Epithelial cell of esophagus (primary cell): ENCODE measurements at regions not wholly inside any gene's neighbourhood (a gene's known extent, or its start where the extent isn't known, plus 50 kb on each side); places are given as distances from the start of the nearest gene placed in this dataset.
A peak's percentile ranks its signal among the peaks of the same experiment; 100 is the strongest.

Experiments used
- DNase-seq: peaks from one replicate; pipeline ENCODE4 v3.0.0; 2010; ENCODE audit warnings: low read depth
- H3K4me3 ChIP-seq: 2 replicates; pipeline ENCODE4 v1.5.1; 2011; ENCODE audit warnings: mild to moderate bottlenecking, low read length, control low read depth
- TF ChIP-seq, protein P1 (sequence below): IDR thresholded peaks from 2 replicates; pipeline ENCODE4 v1.5.1; 2011; ENCODE audit warnings: low read depth, mild to moderate bottlenecking, low read length, control low read depth, inconsistent platforms; ENCODE audit not compliant: insufficient read depth; ENCODE audit errors: missing control alignments

DNA sequence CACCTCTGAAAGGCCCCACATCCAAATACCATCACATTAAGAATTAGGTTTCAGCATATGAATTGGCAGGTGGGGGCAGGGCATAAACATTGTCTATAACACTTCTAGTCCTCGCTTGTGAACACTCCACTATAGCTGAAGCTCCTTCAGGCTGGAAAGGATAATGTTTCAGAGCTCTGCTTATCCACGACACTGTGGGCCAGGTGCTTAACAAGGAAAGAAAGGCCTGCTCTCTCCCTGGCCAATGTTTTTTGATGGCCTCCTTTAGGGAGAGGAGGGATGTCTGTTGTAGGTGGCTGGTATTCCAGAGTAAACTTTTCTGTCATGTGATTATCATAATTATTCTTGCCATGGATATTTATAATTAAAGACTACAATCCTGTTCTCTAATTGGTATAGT, 86.4 kb downstream of the CCNA1 start:
- DNase-seq = no peak
- no peak overlapping the region for H3K4me3 ChIP-seq
- TF ChIP-seq, protein P1, sequence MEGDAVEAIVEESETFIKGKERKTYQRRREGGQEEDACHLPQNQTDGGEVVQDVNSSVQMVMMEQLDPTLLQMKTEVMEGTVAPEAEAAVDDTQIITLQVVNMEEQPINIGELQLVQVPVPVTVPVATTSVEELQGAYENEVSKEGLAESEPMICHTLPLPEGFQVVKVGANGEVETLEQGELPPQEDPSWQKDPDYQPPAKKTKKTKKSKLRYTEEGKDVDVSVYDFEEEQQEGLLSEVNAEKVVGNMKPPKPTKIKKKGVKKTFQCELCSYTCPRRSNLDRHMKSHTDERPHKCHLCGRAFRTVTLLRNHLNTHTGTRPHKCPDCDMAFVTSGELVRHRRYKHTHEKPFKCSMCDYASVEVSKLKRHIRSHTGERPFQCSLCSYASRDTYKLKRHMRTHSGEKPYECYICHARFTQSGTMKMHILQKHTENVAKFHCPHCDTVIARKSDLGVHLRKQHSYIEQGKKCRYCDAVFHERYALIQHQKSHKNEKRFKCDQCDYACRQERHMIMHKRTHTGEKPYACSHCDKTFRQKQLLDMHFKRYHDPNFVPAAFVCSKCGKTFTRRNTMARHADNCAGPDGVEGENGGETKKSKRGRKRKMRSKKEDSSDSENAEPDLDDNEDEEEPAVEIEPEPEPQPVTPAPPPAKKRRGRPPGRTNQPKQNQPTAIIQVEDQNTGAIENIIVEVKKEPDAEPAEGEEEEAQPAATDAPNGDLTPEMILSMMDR = no peak

DNA sequence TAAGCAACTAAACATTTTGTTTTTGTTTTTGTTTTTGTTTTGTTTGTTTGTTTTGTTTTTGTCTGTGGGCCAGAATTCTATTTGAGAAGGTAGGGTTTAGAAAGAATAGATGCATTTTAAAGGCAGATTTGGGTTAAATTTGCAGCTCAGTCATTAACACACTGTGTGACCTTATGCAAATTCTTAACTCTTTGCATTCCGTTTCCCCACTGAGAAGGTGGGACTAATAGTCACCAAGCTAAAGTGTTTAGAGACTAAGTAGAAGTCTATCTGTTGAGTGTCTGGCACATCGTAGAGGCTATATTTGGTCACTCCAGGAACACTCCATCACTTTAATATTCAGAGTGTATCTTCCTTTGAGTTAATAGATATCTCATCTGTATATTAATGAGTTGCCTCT, 87.1 kb downstream of the CCNA1 start:
- TF ChIP-seq, protein P1 = no peak
- no peak for DNase-seq
- no peak overlapping the region for H3K4me3 ChIP-seq

DNA sequence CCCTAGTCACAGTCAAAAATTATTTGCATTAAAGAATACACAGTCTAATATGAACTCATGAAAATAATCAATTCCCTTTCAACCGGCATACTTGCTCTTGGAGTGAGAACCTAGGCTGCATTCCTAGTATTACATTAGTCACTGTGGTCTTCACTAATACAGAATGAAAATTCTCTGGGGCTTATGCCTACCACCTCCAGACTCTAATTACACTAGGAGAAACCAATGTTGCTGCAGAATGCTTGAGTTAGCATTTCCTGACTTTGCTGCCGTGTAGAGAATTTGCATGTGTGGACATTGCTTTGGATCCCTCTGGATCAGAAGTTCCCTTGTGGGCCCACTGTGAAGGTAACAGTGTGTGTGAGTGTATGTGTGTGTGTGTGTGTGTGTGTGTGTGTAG, 87.8 kb downstream of the CCNA1 start:
- TF ChIP-seq, protein P1 = no peak
- H3K4me3 ChIP-seq = no peak overlapping the region
- DNase-seq = no peak

- TF ChIP-seq, protein P1 = peak; percentile 26
- H3K4me3 ChIP-seq = no peak overlapping the region
- DNase-seq = peak; percentile 42
Observed at GRCh38 chr13:36526897-36527296, 94.6 kb downstream of the CCNA1 start.

- no peak overlapping the region for H3K4me3 ChIP-seq
- DNase-seq = no peak
- TF ChIP-seq, protein P1 = no peak
Observed at GRCh38 chr13:36528105-36528504, 95.8 kb downstream of the CCNA1 start.

DNA sequence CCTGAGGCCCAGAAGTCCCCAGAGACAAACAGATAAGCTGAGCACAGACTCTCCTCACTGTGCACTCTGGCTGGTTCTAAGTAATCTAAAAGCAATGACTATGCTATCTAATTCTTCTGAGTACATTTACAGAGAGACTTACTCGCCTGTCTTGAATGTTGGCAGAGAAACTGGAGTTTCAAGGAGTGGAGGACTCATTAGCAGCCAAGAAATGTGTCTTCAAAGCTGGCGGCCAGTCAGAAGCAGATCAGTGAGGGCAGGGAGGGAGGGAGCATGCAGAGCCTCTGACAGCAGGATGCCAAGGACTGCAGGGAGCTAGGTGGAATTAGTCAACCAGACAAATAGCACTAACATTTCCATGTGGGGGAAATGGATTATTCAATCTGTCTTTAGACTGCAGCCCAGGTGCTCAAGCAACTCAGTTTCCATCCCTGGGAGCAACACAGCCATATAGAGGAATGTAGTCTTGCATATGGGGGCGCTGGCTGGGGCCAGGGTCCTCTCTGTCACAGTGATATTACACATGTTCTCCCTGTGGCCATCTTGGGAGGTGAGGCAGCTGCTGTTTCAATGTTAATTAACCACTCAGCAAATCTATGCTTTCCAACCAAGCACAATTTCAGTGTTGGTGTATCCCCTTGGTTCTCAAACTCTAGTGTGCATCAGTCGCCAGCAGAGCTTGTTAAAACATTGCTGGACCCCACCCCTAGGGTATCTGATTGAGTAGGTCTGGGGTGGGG, 97.9 kb downstream of the CCNA1 start:
- TF ChIP-seq, protein P1 = no peak
- peak; percentile 82 for DNase-seq
- H3K4me3 ChIP-seq = no peak overlapping the region

GRCh38 chr13:36530861-36531590, 98.7 kb downstream of the CCNA1 start:
- no peak overlapping the region for H3K4me3 ChIP-seq
- TF ChIP-seq, protein P1 = no peak
- DNase-seq = no peak
